Caco-2 (cell line): ENCODE measurements at regions not wholly inside any gene's neighbourhood (a gene's known extent, or its start where the extent isn't known, plus 50 kb on each side); places are given as distances from the start of the nearest gene placed in this dataset.

Experiments used
- BruUV-seq: library from RNA; stranded (reverse); fragments of 400-500 nt; replicated peaks from 2 replicates; lab custom pipeline; 2021; lab: Mats Ljungman, UMichigan
- CTCF ChIA-PET: fragments of 300-600 bp; sonication (Branson Sonifier 250); formaldehyde crosslinking; loops from one replicate; lab custom pipeline; 2022; ENCODE audit warnings: antibody characterized with exemption; lab: Charles Lee
- POLR2A ChIA-PET: fragments of 300-600 bp; sonication (Branson Sonifier 250); formaldehyde crosslinking; loops from one replicate; lab custom pipeline; 2022; ENCODE audit warnings: antibody characterized with exemption; lab: Charles Lee
- DNase-seq, 2 experiments: peaks; one replicate each; pipeline versions ENCODE4 v3.0.0 to v3.0.0-alpha.2; 2020 to 2022
- H3K27me3 ChIP-seq: replicated peaks from 2 replicates; pipeline ENCODE4 v1.6.0; 2011; ENCODE audit warnings: low read length; ENCODE audit not compliant: control insufficient read depth, insufficient read depth
- H3K36me3 ChIP-seq: 2 replicates; pipeline ENCODE4 v1.5.1; 2011; ENCODE audit warnings: low read length; ENCODE audit not compliant: control insufficient read depth, insufficient read depth
- H3K4me1 ChIP-seq: fragments of 250-450 bp; sonication (Bioruptor Pico); 2 replicates; pipeline ENCODE4 v1.5.1; 2020; ENCODE audit warnings: mild to moderate bottlenecking
- H3K4me3 ChIP-seq: 2 replicates; pipeline ENCODE4 v1.5.1; 2011; ENCODE audit warnings: low read depth, mild to moderate bottlenecking, control low read depth, low read length
- H3K9me3 ChIP-seq: fragments of 250-450 bp; sonication (Bioruptor Pico); 2 replicates; pipeline ENCODE4 v1.5.1; 2020; ENCODE audit warnings: mild to moderate bottlenecking, moderate library complexity
- H3K27ac Mint-ChIP-seq: one replicate; pipeline ENCODE4 v1.8.0; 2022; ENCODE audit warnings: mixed read lengths; ENCODE audit not compliant: unreplicated experiment
- H3K27me3 Mint-ChIP-seq: one replicate; pipeline ENCODE4 v1.8.0; 2022; ENCODE audit warnings: mixed read lengths; ENCODE audit not compliant: insufficient read depth, unreplicated experiment
- H3K36me3 Mint-ChIP-seq: one replicate; pipeline ENCODE4 v1.8.0; 2022; ENCODE audit warnings: mild to moderate bottlenecking, mixed read lengths; ENCODE audit not compliant: insufficient read depth, unreplicated experiment
- H3K4me1 Mint-ChIP-seq: one replicate; pipeline ENCODE4 v1.8.0; 2022; ENCODE audit warnings: low read depth, mixed read lengths; ENCODE audit not compliant: unreplicated experiment
- H3K4me3 Mint-ChIP-seq: one replicate; pipeline ENCODE4 v1.8.0; 2022; ENCODE audit warnings: mild to moderate bottlenecking, moderate library complexity, mixed read lengths; ENCODE audit not compliant: unreplicated experiment
- H3K9me3 Mint-ChIP-seq: one replicate; pipeline ENCODE4 v1.8.0; 2022; ENCODE audit warnings: mixed read lengths; ENCODE audit not compliant: unreplicated experiment
- CTCF ChIP-seq, 2 experiments: fragments of 200-600 bp in 1 of 2; IDR thresholded peaks; 1 replicate in 1 of 2; 2 replicates in 1 of 2; pipeline versions ENCODE4 v1.5.1 to v1.8.0; 2011 to 2022; ENCODE audit warnings: antibody characterized with exemption in 1 of 2, control low read depth in 1 of 2, inconsistent platforms in 1 of 2, low read depth in 1 of 2, low read length in 1 of 2, mild to moderate bottlenecking in 1 of 2, moderate library complexity in 1 of 2; ENCODE audit not compliant: insufficient read depth in 1 of 2, severe bottlenecking in 1 of 2, unreplicated experiment in 1 of 2
- intact Hi-C: fragments of 100-400 bp; cut with micrococcal nuclease; formaldehyde crosslinking; loops from one replicate; pipeline ENCODE4 v1.10.0; 2022; ENCODE audit not compliant: unreplicated experiment

GRCh38 chrX:45783002-45783401 is 582.3 kb upstream of the DIPK2B start:
- peaks cover 16% of the 10 kb centered on the region for H3K36me3 Mint-ChIP-seq
- Histone ChIP-seq H3K36me3 (no peaks in the 10 kb centered on the region), H3K4me1 (no peaks in the 10 kb centered on the region), H3K9me3 (no peaks in the 10 kb centered on the region), H3K27me3 (no peaks in the 10 kb centered on the region), H3K4me3 (no peak overlapping the region)
- CTCF ChIA-PET, result no interaction called here
- intact Hi-C loops, result loop anchor here (10.0 kb wide), 1 partner anchor 268 kb away; no protein-coding TSS in a partner anchor
- POLR2A ChIA-PET, result no interaction called here
- BruUV-seq, result no TSS peak
- DNase-seq, result no peak
- H3K4me1 Mint-ChIP-seq, result no peaks in the 10 kb centered on the region
- no peak overlapping the region for H3K27ac Mint-ChIP-seq
- TF ChIP-seq CTCF (IDR thresholded peaks at IDR 0.05; ENCODE audit: insufficient read depth in 1 of 2, low read depth in 1 of 2, low read length in 1 of 2, severe bottlenecking in 1 of 2, unreplicated experiment in 1 of 2), result no peak
- no peak overlapping the region for H3K4me3 Mint-ChIP-seq
- H3K9me3 Mint-ChIP-seq, result no peaks in the 10 kb centered on the region
- no peaks in the 10 kb centered on the region for H3K27me3 Mint-ChIP-seq

- Mint-ChIP-seq H3K4me3 (no peak overlapping the region), H3K27me3 (no peaks in the 10 kb centered on the region), H3K36me3 (peaks cover 16% of the 10 kb centered on the region), H3K27ac (no peak overlapping the region), H3K4me1 (no peaks in the 10 kb centered on the region), H3K9me3 (no peaks in the 10 kb centered on the region)
- Histone ChIP-seq H3K27me3 (no peaks in the 10 kb centered on the region), H3K36me3 (no peaks in the 10 kb centered on the region), H3K4me3 (no peak overlapping the region), H3K4me1 (no peaks in the 10 kb centered on the region), H3K9me3 (no peaks in the 10 kb centered on the region)
- BruUV-seq, result no TSS peak
- intact Hi-C loops, result loop anchor here (10.0 kb wide), 1 partner anchor 267 kb away; no protein-coding TSS in a partner anchor
- TF ChIP-seq CTCF (IDR thresholded peaks at IDR 0.05; ENCODE audit: insufficient read depth in 1 of 2, low read depth in 1 of 2, low read length in 1 of 2, severe bottlenecking in 1 of 2, unreplicated experiment in 1 of 2), result peak in 1 of 2 experiments; percentile 21
- POLR2A ChIA-PET, result no interaction called here
- CTCF ChIA-PET, result no interaction called here
- DNase-seq, result no peak
Observed at GRCh38 chrX:45781901-45782553, 581.4 kb upstream of the DIPK2B start.

GRCh38 chrX:45778616-45779015 is 577.9 kb upstream of the DIPK2B start:
- H3K36me3 Mint-ChIP-seq, result peaks cover 7% of the 10 kb centered on the region
- Histone ChIP-seq H3K27me3 (no peaks in the 10 kb centered on the region), H3K9me3 (no peaks in the 10 kb centered on the region), H3K36me3 (no peaks in the 10 kb centered on the region), H3K4me3 (no peak overlapping the region), H3K4me1 (peaks cover 9% of the 10 kb centered on the region; the same call in 1 of the 2 replicates)
- intact Hi-C loops, result no loop called here
- BruUV-seq, result no TSS peak
- no peak overlapping the region for H3K4me3 Mint-ChIP-seq
- ChIA-PET CTCF (no interaction called here), POLR2A (no interaction called here)
- no peaks in the 10 kb centered on the region for H3K27me3 Mint-ChIP-seq
- no peaks in the 10 kb centered on the region for H3K4me1 Mint-ChIP-seq
- DNase-seq, result no peak
- no peak for TF ChIP-seq CTCF (IDR thresholded peaks at IDR 0.05; ENCODE audit: insufficient read depth in 1 of 2, low read depth in 1 of 2, low read length in 1 of 2, severe bottlenecking in 1 of 2, unreplicated experiment in 1 of 2)
- no peak overlapping the region for H3K27ac Mint-ChIP-seq
- no peaks in the 10 kb centered on the region for H3K9me3 Mint-ChIP-seq
